ENCODE measurements at regions not wholly inside any gene's neighbourhood (a gene's known extent, or its start where the extent isn't known, plus 50 kb on each side); places are given as distances from the start of the nearest gene placed in this dataset.

GRCh38 chr7:52323202-52323746, 712.2 kb upstream of the POM121L12 start:
- H3K4me2 ChIP-seq (ENCODE audit: insufficient read depth in 1 of 2, low read depth in 2 of 2, low read length in 2 of 2): no peak overlapping the region
- no peak overlapping the region for H3K9ac ChIP-seq (replicated peaks in 1 of 4; ENCODE audit: extremely low read depth in 1 of 4, low read depth in 3 of 4, low read length in 3 of 4)
- H3K4ac ChIP-seq (replicated peaks; ENCODE audit: insufficient read length, low read depth, low read length): no peak overlapping the region
- H3K4me3 ChIP-seq (ENCODE audit: extremely low read depth in 1 of 4, insufficient read depth in 2 of 4, low read depth in 3 of 4, low read length in 4 of 4): no peak overlapping the region
- H3K4me1 ChIP-seq (replicated peaks in 1 of 4; ENCODE audit: control insufficient read depth in 3 of 4, insufficient read depth in 4 of 4, low read length in 3 of 4): no peaks in the 10 kb centered on the region
- no peak overlapping the region for H2AK5ac ChIP-seq (ENCODE audit: low read depth, low read length)
- CTCF ChIA-PET (ENCODE audit: partially characterized antibody): no interaction called here
- H2BK120ac ChIP-seq (replicated peaks; ENCODE audit: low read depth, low read length): no peak overlapping the region
- H4K5ac ChIP-seq (ENCODE audit: insufficient read length, low read depth, low read length): no peak overlapping the region
- H3K14ac ChIP-seq (ENCODE audit: insufficient read length): no peak overlapping the region
- no peak overlapping the region for H2BK15ac ChIP-seq (ENCODE audit: low read length)
- WGBS, 2 experiments (ENCODE audit: extremely low coverage in 1 of 2, insufficient coverage in 1 of 2, insufficient read length in 1 of 2, insufficient replicate concordance in 2 of 2, low coverage in 1 of 2, low lambda C conversion rate in 2 of 2, missing lambda C conversion rate in 1 of 2): 92 to 100% methylated on average over 1 of the region's 1 CpG
- no peak overlapping the region for H4K8ac ChIP-seq (ENCODE audit: extremely low read depth, insufficient read depth, low read length)
- H3K27me3 ChIP-seq (replicated peaks in 1 of 4; ENCODE audit: control insufficient read depth in 3 of 4, extremely low read depth in 1 of 4, insufficient read depth in 3 of 4, low read length in 3 of 4): no peaks in the 10 kb centered on the region
- DNase-seq (ENCODE audit: low read depth in 1 of 2, low spot score in 2 of 2) (no peak), FAIRE-seq (no peak)
- H2BK5ac ChIP-seq (ENCODE audit: low read depth, low read length): no peak overlapping the region
- H3K18ac ChIP-seq (ENCODE audit: extremely low read depth, low read length): no peak overlapping the region
- H4K91ac ChIP-seq (replicated peaks; ENCODE audit: insufficient read length, low read length): no peak overlapping the region
- no peak overlapping the region for H2BK20ac ChIP-seq (ENCODE audit: low read length)
- H3K27ac ChIP-seq (ENCODE audit: low read depth, low read length): no peak overlapping the region
- H3K56ac ChIP-seq (replicated peaks; ENCODE audit: insufficient read length, low read depth, low read length): no peak overlapping the region
- H4K20me1 ChIP-seq (replicated peaks in 1 of 2; ENCODE audit: control insufficient read depth in 1 of 2, insufficient read depth in 2 of 2, low read length in 2 of 2): no peaks in the 10 kb centered on the region
- H3K79me1 ChIP-seq (ENCODE audit: low read depth, low read length): no peaks in the 10 kb centered on the region
- no peaks in the 10 kb centered on the region for H3K36me3 ChIP-seq (ENCODE audit: control insufficient read depth in 2 of 4, insufficient read depth in 4 of 4, low read length in 3 of 4)
- H2BK12ac ChIP-seq (ENCODE audit: low read depth, low read length): no peak overlapping the region
- peaks cover 0 to 3% of the 10 kb centered on the region in 2 experiments; a peak in 1 of 4 replicates for H3K9me3 ChIP-seq (ENCODE audit: insufficient read depth in 2 of 2, low read depth in 1 of 2, low read length in 1 of 2)
- H3K23me2 ChIP-seq (ENCODE audit: low read depth, low read length): no peaks in the 10 kb centered on the region
- no peaks in the 10 kb centered on the region for H3K79me2 ChIP-seq (ENCODE audit: control insufficient read depth in 1 of 2, insufficient read depth in 2 of 2, low read length in 2 of 2)
- POLR2A ChIA-PET (ENCODE audit: partially characterized antibody): no interaction called here
- no peak overlapping the region for H2AFZ ChIP-seq (ENCODE audit: low read length)
- H3K23ac ChIP-seq (ENCODE audit: insufficient read length): no peak overlapping the region
- TF ChIP-seq PHF8 (conservative IDR thresholded peaks at IDR 0.05; ENCODE audit: low read depth, low read length) (no peak), RNF2 (IDR thresholded peaks at IDR 0.05; ENCODE audit: borderline replicate concordance, low read depth, low read length, missing control alignments, poor library complexity, severe bottlenecking) (no peak), KDM4A (IDR thresholded peaks at IDR 0.05; ENCODE audit: low read depth, low read length, severe bottlenecking) (no peak), BACH1 (IDR thresholded peaks at IDR 0.05; ENCODE audit: low read length) (no peak), CEBPB (IDR thresholded peaks at IDR 0.05; ENCODE audit: low read depth, low read length) (no peak), SP1 (IDR thresholded peaks at IDR 0.05; ENCODE audit: low read depth, low read length) (no peak), BCL11A (IDR thresholded peaks at IDR 0.05; ENCODE audit: low read depth in 2 of 2, low read length in 2 of 2) (no peak), TBP (IDR thresholded peaks at IDR 0.05; ENCODE audit: low read depth, low read length) (no peak), RAD21 (IDR thresholded peaks at IDR 0.05 in 1 of 2, conservative IDR thresholded peaks at IDR 0.05 in 1 of 2; ENCODE audit: low read depth in 2 of 2, low read length in 2 of 2) (no peak), FOSL1 (IDR thresholded peaks at IDR 0.05; ENCODE audit: insufficient read depth, low read depth, low read length) (no peak), HDAC6 (IDR thresholded peaks at IDR 0.05; ENCODE audit: low read depth, low read length) (no peak), CHD2 (IDR thresholded peaks at IDR 0.05; ENCODE audit: low read length) (no peak), SP4 (IDR thresholded peaks at IDR 0.05; ENCODE audit: low read length) (no peak), CHD1 (IDR thresholded peaks at IDR 0.05; ENCODE audit: low read depth, low read length) (no peak), BRCA1 (IDR thresholded peaks at IDR 0.05; ENCODE audit: low read depth, low read length) (no peak)

Data from H1 (cell line).